ENCODE measurements at regions not wholly inside any gene's neighbourhood (a gene's known extent, or its start where the extent isn't known, plus 50 kb on each side); places are given as distances from the start of the nearest gene placed in this dataset.

DNA sequence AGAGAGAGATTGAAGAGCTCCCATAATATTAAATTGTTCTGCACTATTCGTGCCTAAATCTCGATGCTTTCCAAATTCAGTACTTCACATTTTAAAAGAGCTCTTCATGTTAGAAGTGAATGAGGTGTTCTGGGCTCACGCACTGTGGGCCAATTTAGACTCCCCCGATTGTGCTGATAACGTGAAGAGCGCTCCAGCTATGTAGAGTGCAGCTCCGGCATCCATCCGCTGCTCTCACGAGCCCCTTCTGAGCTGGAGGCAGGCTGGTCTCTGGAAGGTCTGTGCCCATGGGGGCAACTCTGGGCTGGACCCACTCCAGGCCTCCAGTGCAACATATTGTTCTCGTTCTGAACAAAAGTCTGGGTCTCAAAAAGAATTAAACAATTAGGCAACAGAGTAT, 692.6 kb downstream of the VRK1 start:
- no peaks in the 10 kb centered on the region for H3K27me3 Mint-ChIP-seq
- ChIA-PET CTCF (no interaction called here), POLR2A (no interaction called here)

DNA sequence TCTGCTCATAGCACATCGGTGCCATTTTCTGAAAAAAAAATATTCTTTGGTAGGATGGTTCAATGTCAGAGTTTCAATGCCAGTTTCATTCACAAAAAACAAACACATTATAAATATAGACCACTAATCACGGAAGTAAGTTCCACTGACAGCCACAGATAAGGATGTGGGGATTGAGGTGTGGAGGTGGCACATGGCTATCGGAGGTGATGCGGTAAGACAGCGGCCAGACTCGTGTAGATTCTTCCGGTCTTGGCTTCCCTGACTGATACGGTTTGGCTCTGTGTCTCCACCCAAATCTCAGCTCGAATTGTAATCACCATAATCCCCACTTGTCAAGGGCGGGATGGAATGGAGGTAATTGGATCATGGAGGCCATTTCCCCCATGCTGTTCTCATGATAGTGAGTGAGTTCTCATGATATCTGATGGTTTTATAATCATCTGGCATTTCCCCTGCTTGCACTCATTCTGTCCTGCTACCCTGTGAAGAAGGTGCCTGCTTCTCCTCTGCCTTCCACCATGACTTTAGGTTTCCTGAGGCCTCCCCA, 693.4 kb downstream of the VRK1 start:
- ChIA-PET POLR2A (no interaction called here), CTCF (no interaction called here)

More for the DNA sequence above, 692.6 kb downstream of the VRK1 start:
- Mint-ChIP-seq H3K27ac (no peak overlapping the region), H3K36me3 (ENCODE audit: low read depth) (no peaks in the 10 kb centered on the region), H3K4me1 (peaks cover 4% of the 10 kb centered on the region), H3K9me3 (peaks cover 16% of the 10 kb centered on the region), H3K4me3 (no peak overlapping the region)
- no peak for DNase-seq

DNA sequence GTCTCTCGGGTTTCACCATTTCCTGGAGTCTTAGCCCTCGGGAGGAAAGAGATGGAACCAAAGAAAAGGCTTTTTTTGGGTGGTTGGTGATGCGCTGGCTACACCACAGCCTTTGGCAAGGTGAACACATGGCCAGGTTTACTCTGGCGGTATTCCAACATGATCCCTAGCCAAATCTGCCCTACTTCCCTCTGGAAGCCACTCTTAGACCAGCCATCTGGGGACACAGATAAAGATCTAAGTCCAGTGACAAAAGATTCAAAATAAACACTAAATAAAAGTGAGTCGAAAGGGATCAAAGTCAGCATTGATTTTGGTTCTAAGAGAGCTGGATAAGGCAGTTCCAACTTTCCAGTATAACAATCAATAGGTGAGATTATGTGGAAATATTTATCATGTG, 694.5 kb downstream of the VRK1 start:
- Mint-ChIP-seq H3K4me1 (peaks cover 4% of the 10 kb centered on the region), H3K27ac (no peak overlapping the region), H3K27me3 (no peaks in the 10 kb centered on the region), H3K36me3 (ENCODE audit: low read depth) (no peaks in the 10 kb centered on the region), H3K9me3 (peaks cover 16% of the 10 kb centered on the region), H3K4me3 (no peak overlapping the region)
- DNase-seq, result no peak
- ChIA-PET CTCF (no interaction called here), POLR2A (no interaction called here)

More for the DNA sequence above, 693.4 kb downstream of the VRK1 start:
- Mint-ChIP-seq H3K4me1 (peaks cover 4% of the 10 kb centered on the region), H3K27me3 (no peaks in the 10 kb centered on the region), H3K9me3 (peaks cover 16% of the 10 kb centered on the region), H3K27ac (no peak overlapping the region), H3K4me3 (no peak overlapping the region), H3K36me3 (ENCODE audit: low read depth) (no peaks in the 10 kb centered on the region)
- DNase-seq, result no peak

DNA sequence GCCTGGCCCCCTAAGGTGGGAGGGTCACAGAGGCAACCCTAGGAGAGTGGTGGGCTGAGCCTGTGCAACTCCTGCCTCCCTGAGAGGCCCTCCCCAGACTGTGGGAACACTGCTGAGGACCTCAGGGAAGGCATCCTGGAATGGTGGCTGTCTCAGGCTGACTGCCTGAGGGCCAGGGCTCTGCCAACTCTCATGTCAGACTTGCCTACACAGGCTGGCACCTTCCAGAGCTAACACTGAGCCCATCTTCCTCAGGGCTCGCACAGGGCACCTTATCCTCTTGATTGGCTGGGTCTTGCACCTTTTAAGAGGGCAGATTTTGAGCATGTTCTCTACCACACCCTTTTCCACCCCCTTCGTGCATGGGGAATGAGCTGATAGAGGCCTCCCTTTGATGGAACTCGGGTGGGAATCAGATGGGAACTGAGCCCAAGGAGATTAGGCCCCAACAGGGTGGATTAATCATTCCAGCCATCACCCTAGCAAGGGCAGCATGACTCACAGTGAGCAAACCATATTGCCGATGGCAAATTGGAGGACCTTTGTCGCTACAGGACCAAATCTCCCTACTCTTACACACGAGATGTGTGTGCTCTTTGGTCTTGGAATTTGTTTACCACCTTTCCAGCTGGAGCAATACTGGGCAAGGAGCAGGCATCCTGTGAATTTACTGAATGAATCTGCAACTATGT, 702.8 kb downstream of the VRK1 start:
- no peaks in the 10 kb centered on the region for H3K4me1 Mint-ChIP-seq
- ChIA-PET CTCF (no interaction called here), POLR2A (no interaction called here)
- no peak for DNase-seq
- no peaks in the 10 kb centered on the region for H3K27me3 Mint-ChIP-seq
- peaks cover 2% of the 10 kb centered on the region for H3K9me3 Mint-ChIP-seq
- no peaks in the 10 kb centered on the region for H3K36me3 Mint-ChIP-seq (ENCODE audit: low read depth)
- no peak overlapping the region for H3K27ac Mint-ChIP-seq
- H3K4me3 Mint-ChIP-seq, result no peak overlapping the region

DNA sequence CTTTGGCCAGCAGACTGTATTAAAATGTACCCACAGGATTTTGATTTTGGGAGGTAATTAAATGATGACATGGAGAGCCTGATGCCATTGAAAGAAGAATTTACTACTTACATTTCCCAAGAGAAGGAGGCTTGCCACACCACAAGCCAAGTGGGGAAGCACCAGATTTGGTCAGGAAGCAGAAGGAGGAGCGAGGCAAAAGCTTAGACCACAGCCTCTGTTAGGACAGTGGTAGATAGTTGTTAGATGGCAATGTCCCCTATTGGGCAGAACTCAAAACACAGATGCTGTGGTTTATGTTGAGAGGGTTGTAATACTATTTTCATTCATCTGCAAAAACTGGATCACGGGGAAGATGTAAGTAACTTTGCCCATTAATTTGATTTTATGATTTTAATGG, 709.4 kb downstream of the VRK1 start:
- Mint-ChIP-seq H3K27me3 (no peaks in the 10 kb centered on the region), H3K4me3 (no peak overlapping the region), H3K27ac (no peak overlapping the region), H3K36me3 (ENCODE audit: low read depth) (peaks cover 26% of the 10 kb centered on the region), H3K9me3 (peaks cover 21% of the 10 kb centered on the region), H3K4me1 (no peaks in the 10 kb centered on the region)
- ChIA-PET POLR2A (no interaction called here), CTCF (no interaction called here)
- DNase-seq, result no peak

DNA sequence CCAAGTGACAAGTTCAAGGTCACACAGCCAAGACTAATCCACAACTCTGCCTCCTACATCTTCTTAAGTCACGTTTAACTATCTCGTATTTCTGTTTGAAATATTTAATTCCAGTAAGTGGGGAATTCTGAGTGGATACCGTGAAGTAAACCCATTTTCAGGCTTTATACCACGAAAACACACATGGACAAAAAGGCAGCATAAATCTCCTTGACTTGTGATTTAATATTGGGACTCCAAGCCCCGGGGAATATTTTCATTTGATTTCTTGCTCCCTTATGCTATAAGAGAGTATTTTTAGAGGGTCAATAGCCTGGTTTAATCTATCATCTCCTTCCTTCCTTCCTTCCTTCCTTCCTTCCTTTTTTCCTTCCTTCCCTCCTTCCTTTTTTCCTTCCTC, 716.7 kb downstream of the VRK1 start:
- ChIA-PET CTCF (no interaction called here), POLR2A (no interaction called here)
- Mint-ChIP-seq H3K27ac (no peak overlapping the region), H3K4me3 (no peak overlapping the region), H3K36me3 (ENCODE audit: low read depth) (peaks cover 7% of the 10 kb centered on the region), H3K9me3 (peaks cover 6% of the 10 kb centered on the region), H3K4me1 (no peaks in the 10 kb centered on the region), H3K27me3 (no peaks in the 10 kb centered on the region)
- DNase-seq, result no peak

DNA sequence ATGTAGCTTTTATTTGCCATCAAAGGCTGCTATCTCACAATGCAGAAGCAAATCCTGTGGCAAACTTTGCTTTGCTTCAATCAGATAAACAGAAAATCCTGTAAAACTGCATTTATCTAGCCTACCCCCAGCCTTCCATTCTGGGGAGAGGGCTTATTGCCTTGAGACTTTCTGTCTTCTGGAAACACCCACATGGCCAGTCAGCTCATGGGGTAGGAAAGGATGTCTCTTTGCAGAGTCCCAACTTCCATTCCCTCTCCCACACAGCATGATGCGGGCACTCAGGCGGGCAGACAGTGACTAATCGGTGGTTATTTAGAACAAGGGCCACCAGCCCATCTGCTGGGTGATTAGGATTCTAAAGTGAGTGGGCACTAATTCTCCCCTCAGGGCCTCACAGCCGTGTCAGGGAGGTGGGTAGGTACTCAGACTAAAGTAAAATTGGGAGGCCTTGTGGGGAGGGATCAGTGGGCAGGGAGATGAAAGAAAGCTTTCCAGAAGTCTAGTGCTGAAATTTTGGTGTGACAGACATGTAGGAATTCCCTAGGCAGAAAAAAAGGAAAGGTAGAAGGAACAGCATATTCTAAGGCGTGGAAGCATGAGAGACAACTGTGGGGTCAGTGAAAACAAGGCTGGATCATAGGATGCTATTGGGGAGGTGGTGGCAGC, 720.5 kb downstream of the VRK1 start:
- Mint-ChIP-seq H3K4me1 (no peaks in the 10 kb centered on the region), H3K27ac (no peak overlapping the region), H3K9me3 (peaks cover 8% of the 10 kb centered on the region)

DNA sequence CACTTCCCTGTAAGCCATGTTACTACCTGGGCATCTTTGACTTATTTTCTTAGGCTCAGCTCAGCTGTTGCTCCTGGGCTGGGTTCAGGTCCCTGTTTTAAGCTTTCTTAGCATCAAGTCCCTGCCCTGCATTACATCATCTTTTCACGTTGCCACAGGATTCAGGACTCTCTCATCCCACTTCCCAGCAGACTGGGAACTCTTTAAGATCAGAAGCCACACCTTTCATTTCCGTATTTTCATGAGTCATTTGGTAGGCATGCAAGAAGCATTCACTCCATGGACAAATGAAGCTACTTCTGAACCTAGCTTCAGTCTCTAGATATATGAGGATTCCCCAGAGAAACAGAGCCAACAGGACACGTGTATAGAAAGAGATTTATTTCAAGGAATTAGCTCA, 726.8 kb downstream of the VRK1 start:
- Mint-ChIP-seq H3K9me3 (peaks cover 5% of the 10 kb centered on the region), H3K27ac (no peak overlapping the region), H3K4me1 (peaks cover 19% of the 10 kb centered on the region), H3K27me3 (peaks cover 6% of the 10 kb centered on the region), H3K36me3 (ENCODE audit: low read depth) (no peaks in the 10 kb centered on the region), H3K4me3 (no peak overlapping the region)
- ChIA-PET CTCF (interaction anchor here (0.6 kb wide), 1 partner anchor 92 kb away, joined by 4 read pairs; no protein-coding TSS in a partner anchor), POLR2A (interaction anchor here (1.1 kb wide), 1 partner anchor 9 kb away, joined by 3 read pairs; no protein-coding TSS in a partner anchor)
- DNase-seq, result no peak

More for the DNA sequence above, 720.5 kb downstream of the VRK1 start:
- no peak overlapping the region for H3K4me3 Mint-ChIP-seq
- POLR2A ChIA-PET, result no interaction called here
- no peaks in the 10 kb centered on the region for H3K36me3 Mint-ChIP-seq (ENCODE audit: low read depth)
- no peaks in the 10 kb centered on the region for H3K27me3 Mint-ChIP-seq
- CTCF ChIA-PET, result no interaction called here
- DNase-seq, result no peak

DNA sequence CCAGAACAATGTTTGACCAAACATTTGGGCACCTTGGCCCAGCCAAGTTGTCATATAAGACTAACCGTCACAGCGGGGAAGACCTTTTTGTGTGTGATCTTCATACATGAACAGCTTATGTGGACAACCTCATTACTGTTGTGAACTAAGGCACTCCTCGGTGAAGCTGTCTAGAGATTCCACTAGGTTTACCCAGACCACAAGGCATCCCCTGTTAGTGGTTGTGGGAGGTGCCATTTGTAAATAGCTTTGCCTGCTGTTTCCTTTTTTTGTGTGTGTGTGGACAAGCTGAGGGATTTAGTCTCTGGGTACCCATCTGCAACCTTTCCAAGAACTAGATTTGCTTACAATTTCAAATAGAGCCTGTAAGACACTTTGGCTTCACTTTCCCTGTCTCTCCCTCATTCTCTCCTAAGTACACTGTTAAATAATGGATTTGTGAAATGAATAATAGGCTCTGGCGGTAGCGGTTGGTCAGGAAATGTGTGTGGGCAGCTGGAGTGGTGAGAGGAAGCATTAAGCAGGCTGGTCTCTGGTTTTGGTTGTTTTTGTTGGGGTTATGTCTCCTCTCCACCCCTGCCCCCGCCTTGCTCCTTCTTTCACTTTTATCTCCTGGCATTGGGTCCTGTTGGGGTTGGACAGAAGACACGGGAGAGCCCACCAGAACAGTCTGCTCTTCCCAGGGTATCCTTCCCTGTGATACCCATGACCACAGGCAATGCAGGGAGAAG, 727.6 kb downstream of the VRK1 start:
- H3K27ac Mint-ChIP-seq, result peak overlapping the region; percentile 11
- H3K4me1 Mint-ChIP-seq, result peaks cover 19% of the 10 kb centered on the region
- ChIA-PET POLR2A (interaction anchor here (1.1 kb wide), 1 partner anchor 8 kb away, joined by 3 read pairs; no protein-coding TSS in a partner anchor), CTCF (no interaction called here)
- no peak for DNase-seq
- no peaks in the 10 kb centered on the region for H3K36me3 Mint-ChIP-seq (ENCODE audit: low read depth)
- H3K4me3 Mint-ChIP-seq, result peak overlapping the region; percentile 4
- H3K27me3 Mint-ChIP-seq, result peaks cover 6% of the 10 kb centered on the region
- peaks cover 5% of the 10 kb centered on the region for H3K9me3 Mint-ChIP-seq

DNA sequence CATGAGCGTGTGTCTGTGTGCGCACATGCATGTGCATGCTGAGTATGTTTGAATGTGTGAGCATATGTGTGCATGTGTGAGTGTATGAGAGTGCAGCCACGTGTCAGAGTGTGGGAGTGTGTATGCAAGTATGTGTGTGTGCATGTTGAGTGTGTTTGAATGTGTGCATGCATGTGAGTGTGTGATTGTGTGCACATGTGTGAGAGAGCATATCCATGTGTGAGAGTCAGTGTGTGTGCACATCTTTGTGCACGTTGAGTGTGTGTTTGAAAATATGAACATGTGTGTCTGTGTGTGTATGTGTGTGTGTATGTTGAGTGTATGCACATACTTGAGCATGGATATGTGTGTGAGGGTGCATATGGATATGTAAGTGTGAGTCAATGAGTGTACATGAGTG, 730.8 kb downstream of the VRK1 start:
- no peak for DNase-seq
- H3K36me3 Mint-ChIP-seq (ENCODE audit: low read depth), result no peaks in the 10 kb centered on the region
- ChIA-PET POLR2A (no interaction called here), CTCF (no interaction called here)
- H3K27me3 Mint-ChIP-seq, result peaks cover 6% of the 10 kb centered on the region
- H3K4me3 Mint-ChIP-seq, result no peak overlapping the region
- peaks cover 19% of the 10 kb centered on the region for H3K4me1 Mint-ChIP-seq
- H3K27ac Mint-ChIP-seq, result no peak overlapping the region
- no peaks in the 10 kb centered on the region for H3K9me3 Mint-ChIP-seq

DNA sequence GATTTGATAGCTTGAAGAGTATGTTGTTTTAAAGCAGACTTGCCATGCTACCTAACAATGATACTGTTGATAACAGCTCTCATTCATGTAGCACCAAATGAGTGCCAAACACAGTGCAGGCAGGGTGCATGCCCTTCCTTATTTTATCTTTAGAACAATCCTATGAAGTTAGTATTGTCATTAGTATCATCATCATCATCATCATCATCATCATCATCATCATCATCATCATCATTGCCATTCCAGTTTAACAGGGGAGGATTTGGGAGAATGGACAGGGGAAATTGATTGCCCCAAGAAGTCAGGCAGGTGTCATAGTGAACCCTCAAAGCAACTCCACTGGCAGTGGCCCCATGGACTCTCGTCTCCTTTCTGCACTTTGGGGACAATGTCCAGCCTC, 734.9 kb downstream of the VRK1 start:
- no peak overlapping the region for H3K4me3 Mint-ChIP-seq

DNA sequence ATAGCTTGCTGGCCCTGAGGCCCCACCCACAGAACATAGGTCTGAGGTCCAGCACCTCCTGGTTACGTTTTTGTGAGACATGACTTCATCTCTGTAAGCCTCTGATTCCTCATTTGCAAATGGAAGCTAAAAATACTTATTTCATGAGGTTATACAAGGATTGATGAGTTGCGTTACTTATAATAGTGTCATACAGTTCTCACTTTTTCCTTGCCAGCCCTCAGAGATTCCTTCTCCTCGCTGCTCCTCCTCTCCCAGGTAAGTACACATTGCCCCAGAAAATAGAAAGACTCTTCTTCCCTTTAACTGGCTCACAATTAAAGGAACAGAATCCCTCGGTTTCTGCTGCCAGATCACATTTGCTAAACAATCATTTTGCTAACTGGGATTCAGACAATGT, 739.2 kb downstream of the VRK1 start:
- peaks cover 3% of the 10 kb centered on the region for H3K27me3 Mint-ChIP-seq
- DNase-seq, result no peak
- ChIA-PET POLR2A (no interaction called here), CTCF (no interaction called here)
- H3K9me3 Mint-ChIP-seq, result no peaks in the 10 kb centered on the region
- no peaks in the 10 kb centered on the region for H3K36me3 Mint-ChIP-seq (ENCODE audit: low read depth)
- H3K4me3 Mint-ChIP-seq, result no peak overlapping the region
- H3K4me1 Mint-ChIP-seq, result peaks cover 29% of the 10 kb centered on the region
- no peak overlapping the region for H3K27ac Mint-ChIP-seq

More for the DNA sequence above, 734.9 kb downstream of the VRK1 start:
- Mint-ChIP-seq H3K27ac (no peak overlapping the region), H3K27me3 (peaks cover 7% of the 10 kb centered on the region), H3K4me1 (no peaks in the 10 kb centered on the region), H3K36me3 (ENCODE audit: low read depth) (no peaks in the 10 kb centered on the region), H3K9me3 (no peaks in the 10 kb centered on the region)
- POLR2A ChIA-PET, result no interaction called here
- CTCF ChIA-PET, result no interaction called here
- no peak for DNase-seq

DNA sequence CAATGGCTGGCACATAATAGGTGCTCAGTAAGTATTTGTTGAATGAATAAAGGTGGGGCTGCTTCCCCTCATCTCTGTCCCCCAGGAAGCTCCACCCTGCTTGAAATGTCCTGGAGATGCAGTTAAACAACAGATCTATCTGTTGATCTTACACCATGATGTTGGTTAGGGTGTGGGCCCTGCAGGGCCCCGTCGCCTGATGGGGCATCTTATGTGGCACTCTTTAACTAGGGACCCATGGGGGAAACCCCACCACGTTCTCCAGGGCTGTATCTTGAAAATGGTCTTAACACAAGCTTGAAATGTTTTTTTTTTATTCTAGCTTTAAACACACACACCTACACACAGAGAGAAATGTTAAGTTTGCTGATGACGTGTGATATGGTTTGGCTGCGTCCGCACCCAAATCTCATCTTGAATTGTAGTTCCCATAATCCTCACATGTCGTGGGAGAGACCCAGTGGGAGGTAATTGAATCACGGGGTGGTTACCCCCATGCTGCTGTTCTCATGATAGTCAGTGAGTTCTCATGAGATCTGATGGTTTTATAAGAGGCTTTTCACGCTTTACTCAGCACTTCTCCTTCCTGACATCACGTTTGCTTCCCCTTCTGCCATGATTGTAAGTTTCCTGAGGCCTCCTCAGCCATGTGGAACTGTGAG, 741.7 kb downstream of the VRK1 start:
- H3K4me1 Mint-ChIP-seq, result peaks cover 39% of the 10 kb centered on the region
- peak overlapping the region; percentile 40 for H3K27ac Mint-ChIP-seq
- ChIA-PET POLR2A (interaction anchor here (0.8 kb wide), 1 partner anchor 64 kb away, joined by 3 read pairs; no protein-coding TSS in a partner anchor), CTCF (no interaction called here)
- DNase-seq, result no peak
- H3K27me3 Mint-ChIP-seq, result no peaks in the 10 kb centered on the region
- no peak overlapping the region for H3K4me3 Mint-ChIP-seq
- no peaks in the 10 kb centered on the region for H3K9me3 Mint-ChIP-seq
- no peaks in the 10 kb centered on the region for H3K36me3 Mint-ChIP-seq (ENCODE audit: low read depth)
